Neural cell (in vitro differentiated cells): ENCODE measurements at regions not wholly inside any gene's neighbourhood (a gene's known extent, or its start where the extent isn't known, plus 50 kb on each side); places are given as distances from the start of the nearest gene placed in this dataset.

ENCODE experiments used
- CTCF ChIP-seq: fragments of 450-650 bp; IDR thresholded peaks from 2 replicates; pipeline ENCODE4 v1.5.1; 2014; ENCODE audit warnings: antibody characterized with exemption, mild to moderate bottlenecking, moderate library complexity; ENCODE audit not compliant: poor library complexity, severe bottlenecking
- EZH2 ChIP-seq: fragments of 200-600, 300-800 bp; shearing (Covaris generic), sonication (generic); IDR thresholded peaks from 2 replicates; pipeline ENCODE4 v1.6.1; 2014; ENCODE audit warnings: antibody characterized with exemption, low read length, borderline replicate concordance, mild to moderate bottlenecking; ENCODE audit not compliant: insufficient read depth, poor library complexity, severe bottlenecking
- POLR2AphosphoS5 ChIP-seq: IDR thresholded peaks from 2 replicates; pipeline ENCODE4 v1.6.1; 2012

DNA sequence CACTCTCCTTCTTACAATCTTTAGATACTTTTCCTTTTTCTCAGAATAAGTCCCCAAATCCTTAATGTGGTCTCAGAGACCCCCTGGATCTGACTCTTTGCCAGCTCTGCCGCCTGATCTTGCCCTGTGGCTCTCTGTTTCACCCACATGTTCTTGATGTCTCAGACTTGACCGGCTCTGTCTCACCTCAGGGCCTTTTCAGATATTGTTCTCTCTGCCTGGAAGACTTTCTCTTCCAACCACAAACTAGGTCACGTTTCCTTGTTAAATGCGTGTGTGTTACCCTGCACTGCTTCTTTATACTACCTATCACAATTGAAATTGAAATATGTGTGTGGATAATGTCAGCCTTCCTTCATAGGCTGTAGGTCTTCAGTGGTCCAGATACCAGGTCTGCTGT is 265.4 kb upstream of the NUDT12 start:
- TF ChIP-seq CTCF (no peak), EZH2 (no peak), POLR2AphosphoS5 (no peak)
